ENCODE measurements at regions not wholly inside any gene's neighbourhood (a gene's known extent, or its start where the extent isn't known, plus 50 kb on each side); places are given as distances from the start of the nearest gene placed in this dataset.
"Not testable (repeated sequence)": the region's sequence is repeated elsewhere in the genome, so short reads cannot be mapped to it uniquely, and the experiment has no call there.

- intact Hi-C loops (cut with micrococcal nuclease): no loop called here
Observed at GRCh38 chr4:26228883-26229282, 91.9 kb upstream of the RBPJ start.

- intact Hi-C loops (cut with micrococcal nuclease): no loop called here
Observed at GRCh38 chr4:26229974-26230373, 90.8 kb upstream of the RBPJ start.

- intact Hi-C loops (cut with micrococcal nuclease): no loop called here
Observed at GRCh38 chr4:26233350-26233749, 87.5 kb upstream of the RBPJ start.

- intact Hi-C loops (cut with micrococcal nuclease): no loop called here
Observed at GRCh38 chr4:26235500-26235899, 85.3 kb upstream of the RBPJ start.

- intact Hi-C loops (cut with micrococcal nuclease): no loop called here
Observed at GRCh38 chr4:26237916-26238315, 82.9 kb upstream of the RBPJ start.

- intact Hi-C loops (cut with micrococcal nuclease): no loop called here
Observed at GRCh38 chr4:26238426-26238777, 82.4 kb upstream of the RBPJ start.

- intact Hi-C loops (cut with micrococcal nuclease): no loop called here
Observed at GRCh38 chr4:26238778-26239679, 81.8 kb upstream of the RBPJ start.

DNA sequence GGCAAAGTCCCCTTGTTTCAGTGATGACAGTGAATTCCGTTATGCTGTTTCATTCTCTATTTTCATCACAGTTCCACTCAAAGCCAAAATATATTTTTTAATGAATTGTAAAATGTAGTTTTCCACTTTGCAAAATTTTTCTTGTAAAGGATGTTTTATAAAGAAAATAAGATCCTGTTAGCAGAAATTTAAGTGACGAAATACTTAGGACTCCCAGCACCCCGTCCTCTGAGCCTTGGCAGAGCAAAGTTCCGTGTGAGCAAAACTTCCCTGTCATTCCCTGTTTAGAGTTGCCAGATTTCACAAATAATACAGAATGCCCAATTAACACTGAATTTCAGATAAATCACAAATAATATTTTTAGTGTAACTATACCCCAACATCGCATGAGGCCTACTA is 81.0 kb upstream of the RBPJ start:
- intact Hi-C loops (cut with micrococcal nuclease): no loop called here

GRCh38 chr4:26241179-26241578 is 79.6 kb upstream of the RBPJ start:
- intact Hi-C loops (cut with micrococcal nuclease): no loop called here

DNA sequence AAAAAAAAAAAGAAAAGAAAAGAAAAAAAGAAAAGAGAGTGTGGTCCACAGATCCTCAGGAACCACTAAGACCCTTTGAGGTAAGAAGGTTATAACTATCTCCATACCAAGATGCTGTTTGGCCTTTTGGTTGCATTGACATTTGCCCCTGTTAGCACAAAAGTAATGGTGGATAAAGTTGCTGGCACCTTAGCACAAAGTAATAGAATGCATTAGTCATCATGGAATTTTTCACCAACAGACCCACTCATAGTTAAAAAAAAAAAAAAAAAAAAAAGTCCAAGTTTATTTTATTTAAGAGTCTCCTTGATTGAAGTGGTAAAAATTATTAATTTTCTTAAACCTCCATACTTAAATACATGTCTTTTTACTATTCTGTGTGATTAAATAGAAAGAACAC is 78.4 kb upstream of the RBPJ start:
- intact Hi-C loops (cut with micrococcal nuclease): no loop called here

- intact Hi-C loops (cut with micrococcal nuclease): not testable (repeated sequence)
Observed at GRCh38 chr4:26244138-26244537, 76.7 kb upstream of the RBPJ start.

- intact Hi-C loops (cut with micrococcal nuclease): no loop called here
Observed at GRCh38 chr4:26248647-26249046, 72.2 kb upstream of the RBPJ start.

- intact Hi-C loops (cut with micrococcal nuclease): no loop called here
Observed at GRCh38 chr4:26252349-26253025, 68.3 kb upstream of the RBPJ start.

- intact Hi-C loops (cut with micrococcal nuclease): no loop called here
Observed at GRCh38 chr4:26253968-26254367, 66.8 kb upstream of the RBPJ start.

GRCh38 chr4:26255989-26256388 is 64.8 kb upstream of the RBPJ start:
- intact Hi-C loops (cut with micrococcal nuclease): no loop called here

DNA sequence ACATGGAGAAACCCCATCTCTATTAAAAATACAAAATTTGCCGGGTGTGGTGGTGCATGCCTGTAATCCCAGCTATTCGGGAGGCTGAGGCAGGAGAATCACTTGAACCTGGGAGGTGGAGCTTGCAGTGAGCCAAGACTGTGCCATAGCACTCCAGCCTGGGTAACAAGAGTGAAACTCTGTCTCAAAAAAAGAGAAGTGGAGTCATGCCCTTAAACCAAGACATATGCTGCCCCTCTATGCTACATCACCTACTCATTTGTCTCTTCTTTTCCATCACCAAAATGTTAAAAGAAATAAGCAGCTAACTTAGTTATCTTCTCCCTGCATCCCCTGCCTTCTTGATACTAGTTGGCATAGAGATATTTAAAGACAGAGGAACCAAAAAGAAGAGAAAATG is 63.4 kb upstream of the RBPJ start:
- intact Hi-C loops (cut with micrococcal nuclease): not testable (repeated sequence)

- intact Hi-C loops (cut with micrococcal nuclease): no loop called here
Observed at GRCh38 chr4:26257850-26258249, 63.0 kb upstream of the RBPJ start.

DNA sequence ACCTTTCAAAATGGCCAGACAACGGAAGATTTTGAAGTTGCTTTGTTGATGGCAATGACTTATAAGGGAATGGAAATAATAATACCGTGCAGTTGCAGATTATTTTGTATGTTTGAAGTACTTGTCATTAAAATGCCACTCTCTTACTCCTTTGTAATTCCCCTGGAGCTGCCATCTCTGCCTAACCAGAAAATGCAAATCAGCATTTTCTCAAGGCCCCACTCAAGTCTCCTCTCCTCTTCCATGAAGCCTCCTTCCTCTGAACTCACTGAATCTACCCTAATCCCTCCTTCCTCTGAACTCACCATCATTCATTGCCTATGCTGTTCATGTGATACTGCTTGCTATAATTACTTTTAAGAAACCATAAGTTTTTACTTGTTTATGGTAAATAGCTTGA is 60.2 kb upstream of the RBPJ start:
- intact Hi-C loops (cut with micrococcal nuclease): no loop called here

GRCh38 chr4:26261405-26261804 is 59.4 kb upstream of the RBPJ start:
- intact Hi-C loops (cut with micrococcal nuclease): no loop called here

DNA sequence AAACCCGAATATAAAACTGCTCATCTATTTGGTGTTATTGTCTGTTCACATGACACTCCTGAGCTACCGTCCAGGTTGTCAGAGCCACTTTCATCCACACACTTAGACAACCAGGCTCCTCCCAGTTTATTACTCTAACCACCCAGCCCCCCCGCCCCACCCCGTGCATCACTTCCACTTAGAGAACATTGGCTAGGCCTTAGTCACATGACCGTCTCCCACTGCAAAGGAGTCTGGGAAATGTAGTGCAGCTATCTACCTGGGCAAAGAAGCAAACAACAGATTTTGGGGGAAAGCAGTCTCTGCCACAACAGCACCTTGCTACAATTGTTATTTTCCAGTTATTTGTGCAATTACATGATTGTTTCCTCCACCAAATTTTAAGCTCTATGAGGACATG is 57.6 kb upstream of the RBPJ start:
- intact Hi-C loops (cut with micrococcal nuclease): no loop called here

- intact Hi-C loops (cut with micrococcal nuclease): no loop called here
Observed at GRCh38 chr4:26264109-26264508, 56.7 kb upstream of the RBPJ start.

GRCh38 chr4:26267087-26267486 is 53.7 kb upstream of the RBPJ start:
- intact Hi-C loops (cut with micrococcal nuclease): no loop called here

- intact Hi-C loops (cut with micrococcal nuclease): no loop called here
Observed at GRCh38 chr4:26268246-26268645, 52.6 kb upstream of the RBPJ start.
